ENCODE measurements at regions not wholly inside any gene's neighbourhood (a gene's known extent, or its start where the extent isn't known, plus 50 kb on each side); places are given as distances from the start of the nearest gene placed in this dataset.

DNA sequence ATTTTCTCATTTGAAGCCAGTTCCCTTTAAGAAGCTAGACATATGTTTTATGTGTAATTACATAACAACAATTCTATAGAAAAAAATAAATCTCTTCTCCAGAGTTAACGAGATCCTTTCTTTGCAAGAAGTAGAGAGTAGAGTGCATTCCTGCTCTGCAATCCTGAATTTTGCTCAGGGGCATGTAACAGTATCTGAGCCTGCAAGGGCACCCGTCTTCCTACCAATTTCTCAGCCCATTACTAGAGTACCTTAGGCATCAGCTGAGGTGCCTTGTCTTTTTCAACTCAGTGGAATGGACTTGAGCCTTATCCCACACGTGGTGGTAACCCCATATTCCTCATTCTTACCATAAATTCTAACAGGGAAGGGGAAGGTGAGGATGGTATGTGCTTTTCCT lies 205.9 kb downstream of the IKZF2 start:
- no peak for DNase-seq (ENCODE audit: low read depth, low spot score)
- H3K4me3 ChIP-seq (ENCODE audit: low read length) = no peak overlapping the region

DNA sequence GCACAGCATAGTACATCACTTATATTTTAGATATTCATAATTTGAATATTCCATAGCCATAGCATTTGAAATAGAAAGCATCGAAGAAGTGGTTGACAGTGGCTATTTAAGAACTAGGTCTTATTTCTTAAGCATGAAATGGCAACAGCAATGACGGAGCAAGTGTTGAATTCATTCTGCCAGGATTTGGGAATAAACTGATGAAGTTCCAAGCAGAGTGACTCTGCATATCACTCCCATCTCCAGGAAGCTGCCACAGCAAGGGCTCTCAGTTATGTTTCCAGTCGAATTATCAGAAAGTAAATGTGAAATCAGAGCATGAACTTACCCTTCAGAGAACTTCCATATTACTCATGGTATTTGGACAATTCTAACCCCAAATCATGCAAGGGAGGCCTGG lies 208.1 kb downstream of the IKZF2 start:
- H3K4me3 ChIP-seq (ENCODE audit: low read length) = no peak overlapping the region
- no peak for DNase-seq (ENCODE audit: low read depth, low spot score)

DNA sequence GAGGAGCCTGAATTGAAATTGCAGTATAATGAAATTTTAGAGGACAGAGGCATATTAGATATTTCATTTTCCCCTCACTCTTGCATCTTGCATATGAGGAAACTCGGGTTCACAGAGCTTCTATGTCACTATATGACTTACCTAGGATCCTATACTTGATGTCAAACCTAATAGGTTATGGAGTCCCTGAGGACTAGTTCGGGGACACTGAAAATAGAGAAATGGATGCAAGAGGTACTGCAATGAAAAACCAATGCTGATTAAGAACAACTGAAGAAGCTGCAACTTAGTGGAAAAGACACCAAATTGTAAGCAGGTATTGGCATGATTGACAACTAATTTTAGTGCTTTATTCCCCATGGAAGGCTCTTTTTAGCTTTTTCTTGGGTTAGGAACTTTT lies 210.1 kb downstream of the IKZF2 start:
- no peak for DNase-seq (ENCODE audit: low read depth, low spot score)
- H3K4me3 ChIP-seq (ENCODE audit: low read length) = no peak overlapping the region

DNA sequence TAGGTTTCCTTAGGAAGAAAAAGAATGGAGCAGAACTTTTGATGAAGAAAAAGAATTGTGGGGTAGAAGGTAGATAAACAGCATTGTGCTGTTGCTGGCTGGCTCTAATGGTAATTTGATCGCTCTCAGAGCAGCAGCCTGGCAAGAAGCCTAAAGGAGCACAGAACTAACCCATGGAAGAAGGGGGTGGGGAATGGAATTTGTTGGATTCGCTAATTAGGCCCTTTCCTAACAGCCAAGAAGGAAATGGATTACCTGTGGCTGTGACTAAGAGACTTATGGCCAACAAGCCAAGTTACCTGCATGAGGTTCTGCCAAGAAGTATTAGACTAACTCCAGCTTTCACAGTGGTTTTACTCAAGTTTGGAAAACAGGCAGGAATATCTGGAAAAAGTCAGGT lies 210.6 kb downstream of the IKZF2 start:
- H3K4me3 ChIP-seq (ENCODE audit: low read length) = no peak overlapping the region
- DNase-seq (ENCODE audit: low read depth, low spot score) = no peak

DNA sequence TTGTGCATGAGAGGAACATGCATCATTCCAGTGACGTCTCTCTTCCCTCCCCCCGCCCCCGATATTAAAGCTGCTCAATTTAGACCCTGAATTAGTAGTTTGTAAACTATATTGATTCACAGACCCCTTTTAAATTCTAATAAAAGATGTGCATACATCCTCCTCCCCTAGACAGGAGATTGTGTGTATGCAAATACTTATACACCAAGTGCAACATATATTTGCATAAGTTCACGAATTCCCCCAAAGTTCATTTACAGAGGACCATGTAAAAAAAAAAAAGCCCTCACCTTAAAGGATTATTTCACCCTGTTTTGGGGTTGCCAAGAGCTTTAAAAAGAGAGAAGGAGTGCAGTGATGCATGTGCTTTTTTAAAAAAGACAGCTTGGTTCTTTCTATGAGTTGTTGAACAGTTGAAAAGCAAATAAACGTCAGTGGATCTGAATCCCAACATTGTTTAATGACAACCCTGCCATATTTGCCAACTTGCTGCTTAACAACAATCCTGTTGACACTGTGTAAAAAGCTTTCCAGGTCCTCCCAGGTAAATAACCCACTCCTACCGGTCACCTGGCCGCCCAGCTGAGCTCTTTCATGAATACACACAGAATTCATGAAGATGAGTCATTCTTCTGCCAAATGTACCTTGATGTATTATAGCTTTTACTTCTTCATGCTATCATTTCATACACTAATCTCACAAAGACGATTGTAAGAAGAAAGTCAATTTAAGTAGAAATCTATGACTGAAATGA lies 211.5 kb downstream of the IKZF2 start:
- H3K4me3 ChIP-seq (ENCODE audit: low read length) = no peak overlapping the region
- DNase-seq (ENCODE audit: low read depth, low spot score) = no peak

DNA sequence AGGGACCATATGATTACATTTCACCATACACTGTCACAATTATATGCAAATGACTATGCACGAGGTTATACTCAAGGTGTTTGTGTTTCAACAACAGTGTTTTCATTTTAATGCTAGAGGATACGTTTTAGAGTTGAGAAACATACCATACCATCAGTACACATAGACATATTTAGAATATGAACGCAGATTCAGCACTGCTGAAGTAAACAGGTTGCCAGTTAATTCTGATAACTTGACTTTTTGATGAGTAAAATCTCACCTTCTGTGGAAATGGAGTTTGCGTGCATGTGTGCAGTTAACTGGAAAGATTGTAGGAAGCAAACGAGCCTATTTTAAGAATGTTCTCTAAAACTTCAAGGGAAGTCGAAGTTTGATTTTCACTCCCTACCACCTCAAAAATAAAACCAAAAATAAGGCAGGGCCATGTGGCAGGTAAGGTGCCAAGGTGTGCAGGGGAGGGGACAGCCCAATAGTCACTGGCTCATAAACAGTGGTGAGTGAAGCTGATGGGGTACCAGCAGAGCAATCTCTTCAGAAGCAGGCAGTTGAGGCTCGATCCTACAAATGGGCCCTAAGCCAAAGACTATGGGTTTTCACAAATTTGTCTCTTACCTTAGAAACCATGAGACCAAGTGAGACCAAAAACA lies 213.1 kb downstream of the IKZF2 start:
- no peak overlapping the region for H3K4me3 ChIP-seq (ENCODE audit: low read length)
- DNase-seq (ENCODE audit: low read depth, low spot score) = no peak

DNA sequence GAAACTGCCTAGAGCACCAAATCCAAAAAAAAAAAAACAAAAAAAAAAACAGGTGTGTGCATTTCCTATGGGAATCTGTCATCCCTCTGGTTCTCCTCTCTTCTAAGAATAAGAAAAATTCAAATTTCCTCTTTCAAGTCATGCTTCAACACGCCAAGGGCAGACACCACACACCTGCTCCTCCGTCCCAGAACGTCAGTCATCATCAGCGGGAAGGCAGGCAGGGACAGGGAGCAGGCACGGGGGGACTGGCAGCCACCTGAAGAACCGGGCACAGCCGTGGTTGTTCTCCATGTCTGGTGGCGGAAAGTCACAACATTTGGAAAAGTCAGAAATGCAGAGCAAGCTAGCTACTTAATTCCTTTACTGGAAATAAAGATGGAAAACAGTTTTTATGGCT lies 214.8 kb downstream of the IKZF2 start:
- DNase-seq (ENCODE audit: low read depth, low spot score) = no peak
- H3K4me3 ChIP-seq (ENCODE audit: low read length) = no peak overlapping the region

DNA sequence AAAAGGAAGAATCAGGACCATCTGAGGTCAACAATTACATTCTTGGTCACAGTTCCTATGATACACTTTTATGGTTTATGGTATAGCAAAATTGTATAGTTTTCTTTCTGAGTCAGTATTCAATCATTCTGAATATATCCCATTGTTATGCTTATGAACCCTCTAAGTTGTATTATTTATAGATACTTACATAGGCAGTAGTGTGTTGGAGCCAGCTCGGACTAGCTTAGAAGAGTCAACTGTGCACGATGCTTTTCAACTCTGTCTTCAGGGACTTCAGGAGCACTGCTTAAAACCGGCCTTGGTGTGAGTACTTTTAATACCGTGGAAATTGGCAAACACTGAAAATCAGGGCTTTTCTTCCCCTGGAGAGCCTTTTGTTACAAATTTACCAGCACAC lies 215.7 kb downstream of the IKZF2 start:
- no peak overlapping the region for H3K4me3 ChIP-seq (ENCODE audit: low read length)
- DNase-seq (ENCODE audit: low read depth, low spot score) = no peak

DNA sequence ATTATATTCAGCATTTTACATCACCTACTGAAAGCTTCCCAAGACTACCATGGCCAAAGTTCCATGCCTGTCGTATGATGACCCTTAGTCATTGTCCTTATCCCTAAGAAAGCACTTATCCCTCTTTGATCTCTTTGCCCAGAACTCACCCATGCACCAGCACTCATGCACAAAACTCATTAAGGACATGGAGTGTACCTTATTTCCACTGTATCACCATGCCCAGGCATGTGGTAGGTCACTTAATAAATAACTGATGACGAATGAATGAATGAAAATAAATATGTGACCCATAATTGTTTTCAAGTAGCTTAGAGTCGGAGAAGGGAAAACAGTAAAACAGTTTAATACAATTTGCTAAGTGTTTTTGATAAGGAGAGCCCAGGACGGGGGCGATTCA lies 220.1 kb downstream of the IKZF2 start:
- H3K4me3 ChIP-seq (ENCODE audit: low read length) = no peak overlapping the region
- DNase-seq (ENCODE audit: low read depth, low spot score) = no peak

DNA sequence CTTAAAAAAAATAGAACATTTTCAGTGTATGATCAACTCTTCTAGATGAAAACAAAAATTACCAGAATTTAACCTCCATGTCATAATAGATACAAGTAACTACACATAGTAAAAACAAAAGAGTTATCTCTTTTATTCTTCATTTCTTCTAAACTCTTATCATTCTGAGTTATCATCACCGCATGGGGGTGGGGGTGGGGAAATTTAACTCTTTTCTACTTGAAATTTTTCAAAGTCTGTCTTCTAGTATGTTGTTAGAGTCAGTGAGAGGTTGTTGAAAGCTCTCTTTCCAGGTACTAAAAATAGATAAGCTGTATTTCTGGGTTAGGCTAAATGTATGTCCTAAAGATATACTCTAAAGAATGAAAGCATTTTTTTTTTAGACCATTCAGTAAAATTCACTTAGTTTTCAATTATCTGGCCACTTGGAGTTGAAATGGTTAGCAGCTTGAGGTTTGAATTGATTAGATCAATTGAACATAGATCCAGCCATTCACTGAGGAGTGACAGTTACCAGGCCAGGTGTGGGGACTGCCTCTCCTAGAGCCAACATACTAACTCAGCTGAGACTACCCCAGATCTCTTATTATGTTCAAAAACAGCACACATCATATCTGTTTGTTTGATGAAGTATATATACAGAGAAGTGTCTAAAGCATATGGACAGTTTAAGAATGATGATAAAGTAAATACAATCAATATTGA lies 220.7 kb downstream of the IKZF2 start:
- H3K4me3 ChIP-seq (ENCODE audit: low read length) = no peak overlapping the region
- no peak for DNase-seq (ENCODE audit: low read depth, low spot score)

DNA sequence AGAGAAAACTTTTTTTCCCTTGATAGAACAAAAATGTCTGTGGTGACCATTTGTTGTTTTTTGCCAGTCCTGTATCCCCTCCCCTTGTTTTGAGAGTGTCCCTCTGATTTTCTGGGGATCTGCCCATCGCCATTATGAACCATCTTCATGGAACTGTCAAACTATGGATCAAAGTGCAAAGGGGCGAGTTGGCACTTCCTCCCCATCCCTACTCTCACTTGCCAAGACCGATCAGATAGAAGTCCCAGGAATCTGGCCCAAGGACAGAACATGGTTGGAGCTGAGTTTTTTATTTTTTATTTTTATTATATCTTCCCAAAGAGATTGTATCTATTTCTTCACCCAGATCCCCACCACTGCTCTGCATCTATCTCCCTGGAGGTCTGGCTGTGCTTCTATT lies 221.4 kb downstream of the IKZF2 start:
- DNase-seq (ENCODE audit: low read depth, low spot score) = no peak

DNA sequence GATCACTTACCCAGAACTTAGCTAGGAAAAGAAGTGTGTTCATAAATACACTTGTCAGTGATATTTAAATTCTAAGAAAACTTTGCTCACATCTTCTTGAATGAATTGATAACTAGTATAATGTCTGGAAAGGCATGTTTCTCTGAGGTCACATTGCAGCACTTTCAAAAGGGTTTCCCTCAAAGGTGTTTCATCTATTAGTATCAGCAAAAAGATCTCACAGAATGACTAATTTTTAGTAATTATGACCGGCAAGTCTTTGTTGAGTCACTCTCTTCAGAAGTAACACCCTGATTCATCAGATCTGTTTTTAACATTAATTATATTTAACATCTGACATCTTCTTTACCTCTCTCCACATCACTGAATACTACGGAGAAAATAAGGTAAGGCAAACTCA lies 222.3 kb downstream of the IKZF2 start:
- DNase-seq (ENCODE audit: low read depth, low spot score) = no peak
- H3K4me3 ChIP-seq (ENCODE audit: low read length) = no peak overlapping the region

More for the DNA sequence above, 221.4 kb downstream of the IKZF2 start:
- H3K4me3 ChIP-seq (ENCODE audit: low read length) = no peak overlapping the region

DNA sequence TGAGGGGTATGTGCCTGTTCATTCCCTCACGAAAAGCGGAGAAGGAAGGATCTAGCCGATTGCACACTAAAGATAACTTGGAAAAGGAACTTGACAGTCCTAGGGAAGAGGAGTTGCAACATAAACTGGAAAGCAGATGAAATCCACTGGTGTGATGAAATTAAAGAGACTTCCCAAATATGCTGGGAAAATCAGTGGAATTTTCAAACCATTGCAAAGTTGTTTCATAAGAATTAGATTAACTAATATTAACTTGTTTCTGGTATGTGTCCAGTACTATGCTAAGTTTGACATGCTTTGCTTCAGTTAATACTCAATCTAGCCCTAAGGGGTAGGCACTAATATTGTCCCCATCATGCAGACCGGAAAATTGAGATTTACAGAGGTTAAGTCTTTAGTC lies 222.7 kb downstream of the IKZF2 start:
- no peak overlapping the region for H3K4me3 ChIP-seq (ENCODE audit: low read length)
- DNase-seq (ENCODE audit: low read depth, low spot score) = no peak

DNA sequence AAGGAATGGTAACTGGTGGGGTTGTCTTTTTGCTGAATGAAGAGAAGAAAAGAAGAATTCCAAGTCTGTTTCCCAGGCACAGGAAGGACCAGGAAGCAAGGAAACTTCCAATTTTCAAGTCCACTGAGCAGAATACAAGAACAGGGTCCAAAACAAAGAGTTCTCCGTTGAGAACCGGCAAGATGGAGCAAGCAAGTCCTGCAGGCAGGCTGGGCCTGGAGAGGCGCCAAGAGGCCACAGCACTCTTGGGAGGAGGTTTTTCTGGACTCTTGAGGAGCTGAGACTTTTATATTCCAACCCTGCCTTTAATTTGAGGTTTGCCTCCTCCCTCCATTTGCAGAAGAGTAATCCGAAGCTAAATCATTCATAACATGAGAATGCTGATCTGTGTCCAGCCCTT lies 224.5 kb downstream of the IKZF2 start:
- H3K4me3 ChIP-seq (ENCODE audit: low read length) = no peak overlapping the region
- no peak for DNase-seq (ENCODE audit: low read depth, low spot score)

DNA sequence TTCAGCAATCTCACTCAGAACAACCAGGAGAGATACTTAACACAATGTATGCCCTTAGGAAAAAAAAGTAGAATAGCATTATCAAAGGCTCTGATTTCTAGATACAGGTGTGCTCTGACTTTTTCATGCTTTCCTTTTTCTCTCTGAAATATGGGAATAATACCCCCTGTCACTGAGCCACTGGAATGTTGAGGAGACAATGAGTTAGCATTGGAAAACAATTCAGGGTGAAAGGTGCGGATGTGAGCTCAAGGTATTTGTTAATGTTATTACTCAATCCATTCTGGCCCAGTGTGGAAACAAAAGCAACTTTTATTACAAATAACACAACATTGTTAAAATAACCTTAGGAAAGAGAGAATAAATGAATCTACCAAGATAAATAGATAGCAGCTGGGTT lies 228.0 kb downstream of the IKZF2 start:
- DNase-seq (ENCODE audit: low read depth, low spot score) = no peak
- no peak overlapping the region for H3K4me3 ChIP-seq (ENCODE audit: low read length)

DNA sequence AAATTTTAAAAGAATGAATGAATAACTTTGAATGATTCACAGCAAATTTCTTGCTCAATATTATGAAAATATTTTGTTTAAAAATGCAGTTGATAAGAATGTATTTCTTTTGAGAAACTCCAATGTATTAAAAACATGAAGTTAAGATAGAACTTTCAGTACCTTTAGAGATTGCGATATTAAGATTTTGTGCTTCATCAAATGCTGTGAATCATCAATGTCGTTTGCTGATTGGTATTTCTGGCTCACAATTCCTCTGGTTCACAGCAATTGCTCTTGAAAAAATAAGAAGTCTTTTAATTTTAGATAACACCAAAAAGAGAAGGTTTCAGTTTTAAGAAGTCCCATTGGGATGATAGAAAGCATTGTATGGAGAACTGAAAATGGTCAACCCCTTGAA lies 228.7 kb downstream of the IKZF2 start:
- no peak overlapping the region for H3K4me3 ChIP-seq (ENCODE audit: low read length)
- no peak for DNase-seq (ENCODE audit: low read depth, low spot score)

DNA sequence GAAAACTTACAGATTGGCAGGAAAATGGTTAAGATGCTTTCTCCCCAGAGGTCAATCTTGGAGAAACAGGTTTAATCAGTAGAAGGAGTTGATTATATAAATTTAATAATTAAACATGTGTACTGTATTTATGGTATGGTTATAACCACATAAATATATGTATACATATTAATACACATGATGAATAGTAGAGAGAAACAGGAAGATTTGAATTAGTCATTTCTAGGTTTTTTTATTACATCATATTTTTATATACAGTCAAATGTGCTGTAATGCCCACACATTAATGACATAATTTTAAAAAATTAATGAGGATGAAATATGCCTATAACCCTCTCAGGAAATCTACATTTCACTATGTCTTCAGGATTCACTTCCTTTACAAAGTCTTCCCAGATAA lies 229.7 kb downstream of the IKZF2 start:
- no peak overlapping the region for H3K4me3 ChIP-seq (ENCODE audit: low read length)
- no peak for DNase-seq (ENCODE audit: low read depth, low spot score)

DNA sequence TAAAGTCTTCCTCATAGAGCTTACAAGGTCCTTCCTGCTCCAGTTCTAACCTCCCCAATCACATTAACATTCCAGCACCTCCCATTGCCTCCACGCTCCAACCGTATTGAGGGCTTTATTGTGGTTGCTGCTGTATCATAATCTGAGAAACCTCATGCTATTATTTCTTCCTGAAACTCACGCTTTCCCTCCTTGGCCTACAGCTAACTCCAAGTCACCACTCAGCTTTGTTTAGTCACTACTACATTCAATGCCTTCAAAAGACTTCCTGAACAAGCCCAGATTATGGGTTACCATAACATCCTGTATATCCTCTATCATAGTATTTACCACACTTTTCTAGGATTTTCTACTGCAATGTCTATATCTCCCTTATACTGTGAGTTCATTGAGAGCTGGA lies 230.4 kb downstream of the IKZF2 start:
- DNase-seq (ENCODE audit: low read depth, low spot score) = peak; percentile 29

DNA sequence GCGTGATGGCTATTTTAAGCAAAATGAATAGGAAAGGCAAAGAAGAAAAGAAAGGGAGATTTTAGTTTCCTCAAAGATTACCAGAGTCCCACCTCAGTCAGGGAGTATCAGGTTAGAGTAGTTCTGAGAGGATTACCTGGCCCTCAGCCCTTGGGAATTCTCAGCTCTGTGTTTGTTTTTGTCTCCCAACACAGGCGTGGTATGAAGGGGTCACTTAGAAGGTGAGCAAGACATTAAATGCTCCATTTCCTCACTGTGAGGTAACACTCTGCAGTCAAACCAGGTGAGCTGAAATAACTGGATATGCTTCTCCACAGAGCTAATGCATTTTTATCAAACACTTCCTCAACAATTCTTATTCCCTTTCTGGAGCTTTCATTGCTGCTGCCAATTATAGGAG lies 232.2 kb downstream of the IKZF2 start:
- DNase-seq (ENCODE audit: low read depth, low spot score) = no peak
- no peak overlapping the region for H3K4me3 ChIP-seq (ENCODE audit: low read length)

More for the DNA sequence above, 230.4 kb downstream of the IKZF2 start:
- no peak overlapping the region for H3K4me3 ChIP-seq (ENCODE audit: low read length)

DNA sequence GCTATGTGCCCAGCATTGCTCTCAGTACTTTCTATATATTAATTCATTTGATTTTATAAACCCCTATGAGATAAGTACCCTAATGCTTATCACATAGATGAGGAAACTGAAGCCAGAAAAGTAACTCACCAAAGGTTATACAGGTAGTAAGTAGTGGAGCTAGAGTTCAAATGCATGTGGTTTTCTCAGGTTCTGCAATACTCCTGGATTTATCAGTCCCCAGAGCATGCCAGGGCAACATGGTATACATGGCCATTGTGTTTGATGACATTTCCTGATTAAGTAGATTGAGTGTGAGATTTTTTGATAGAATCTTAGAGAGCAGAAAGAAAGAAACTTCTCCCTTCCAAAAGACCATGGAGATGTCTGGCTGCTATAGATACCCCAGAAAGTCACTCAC lies 233.1 kb downstream of the IKZF2 start:
- H3K4me3 ChIP-seq (ENCODE audit: low read length) = no peak overlapping the region
- DNase-seq (ENCODE audit: low read depth, low spot score) = no peak
